Stimulated activated naive CD4-positive, alpha-beta T cell (primary cell): ENCODE measurements at regions not wholly inside any gene's neighbourhood (a gene's known extent, or its start where the extent isn't known, plus 50 kb on each side); places are given as distances from the start of the nearest gene placed in this dataset.

Experiments
- DNase-seq, 6 experiments: peaks; one replicate each; lab custom pipeline; 2025; lab: John Stamatoyannopoulos, UW

DNA sequence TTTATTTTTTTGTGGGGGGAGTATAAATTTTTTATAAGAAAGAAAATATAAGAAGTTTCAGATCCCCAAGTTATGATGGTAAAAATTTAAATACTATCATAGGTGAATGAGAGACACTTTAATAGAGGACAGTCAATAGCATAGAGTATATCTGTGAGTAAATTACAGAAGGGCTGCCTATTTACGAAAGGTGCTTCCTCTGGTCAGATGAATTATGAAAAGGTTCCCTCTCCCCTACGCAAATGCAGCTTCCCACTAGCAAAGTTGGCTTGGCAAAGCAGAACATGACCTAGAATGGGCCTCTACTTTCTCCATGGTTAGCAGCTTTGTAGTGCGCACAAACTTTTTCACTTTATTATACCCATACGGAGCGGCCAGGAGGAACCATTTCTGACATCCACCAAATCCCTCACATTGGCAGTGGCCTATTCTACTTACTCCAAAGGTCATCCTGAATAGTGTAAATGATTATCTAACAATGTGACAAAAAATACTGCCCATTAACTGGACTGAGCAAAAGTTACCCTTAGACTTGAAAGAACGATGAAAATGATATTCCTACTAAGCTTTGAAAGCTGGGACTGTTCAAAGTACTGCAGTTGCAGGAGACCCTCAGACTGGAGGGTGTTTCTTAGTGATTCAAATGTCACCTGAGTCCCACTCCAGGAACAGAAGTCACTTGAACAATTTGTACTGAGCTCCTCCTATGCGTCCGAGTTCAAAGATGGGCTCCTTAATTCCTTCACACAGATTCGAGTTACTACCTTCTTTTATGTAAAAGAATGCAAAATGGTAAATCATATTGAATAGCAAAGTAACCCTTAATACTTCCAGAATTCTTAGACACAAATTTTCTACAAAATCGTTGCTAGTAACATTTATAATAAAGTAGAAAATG is 148.5 kb downstream of the NOL4 start:
- no peak for DNase-seq

GRCh38 chr18:34061226-34061625 is 163.5 kb downstream of the NOL4 start:
- no peak for DNase-seq

DNA sequence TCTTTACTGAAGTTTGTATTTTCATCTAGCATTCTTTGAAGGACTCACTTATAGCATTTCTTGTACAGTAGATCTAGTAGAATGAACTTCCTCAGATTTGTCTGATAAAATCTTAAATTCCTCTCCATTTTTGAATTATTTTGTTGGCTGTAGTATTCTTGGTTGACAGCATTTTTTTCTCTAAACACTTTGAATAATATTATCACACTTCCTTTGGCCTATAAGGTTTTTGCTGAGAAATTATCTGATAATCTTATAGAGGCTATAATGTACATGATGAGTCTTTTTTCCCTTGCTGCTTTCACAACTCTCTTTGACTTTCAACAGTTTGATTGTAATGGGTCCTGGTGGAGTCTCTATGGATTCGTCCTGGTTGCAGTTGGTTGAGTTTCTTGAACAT is 169.5 kb downstream of the NOL4 start:
- DNase-seq = no peak

- no peak for DNase-seq
Observed at GRCh38 chr18:34050661-34051060, 174.1 kb downstream of the NOL4 start.

DNA sequence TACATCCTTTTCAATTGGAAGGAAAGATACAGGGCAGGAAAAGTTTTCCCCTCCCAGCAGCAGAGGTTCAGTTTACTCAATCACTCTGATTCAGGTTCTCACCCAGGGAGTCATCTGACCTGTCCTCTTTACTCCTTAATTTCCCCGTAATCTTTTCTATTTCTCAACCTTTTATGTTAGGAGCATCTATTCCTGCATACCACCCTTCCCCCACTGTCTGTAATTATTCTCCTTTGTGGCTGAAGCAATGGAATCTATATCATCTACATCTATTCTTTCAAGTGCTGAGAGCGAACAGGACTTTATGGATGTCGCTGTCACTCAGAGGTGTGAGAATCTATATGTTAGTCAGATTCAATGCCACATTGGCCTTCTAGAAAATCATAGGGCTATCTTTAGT is 175.2 kb downstream of the NOL4 start:
- DNase-seq = no peak

GRCh38 chr18:34048423-34048822 is 176.3 kb downstream of the NOL4 start:
- no peak for DNase-seq

DNA sequence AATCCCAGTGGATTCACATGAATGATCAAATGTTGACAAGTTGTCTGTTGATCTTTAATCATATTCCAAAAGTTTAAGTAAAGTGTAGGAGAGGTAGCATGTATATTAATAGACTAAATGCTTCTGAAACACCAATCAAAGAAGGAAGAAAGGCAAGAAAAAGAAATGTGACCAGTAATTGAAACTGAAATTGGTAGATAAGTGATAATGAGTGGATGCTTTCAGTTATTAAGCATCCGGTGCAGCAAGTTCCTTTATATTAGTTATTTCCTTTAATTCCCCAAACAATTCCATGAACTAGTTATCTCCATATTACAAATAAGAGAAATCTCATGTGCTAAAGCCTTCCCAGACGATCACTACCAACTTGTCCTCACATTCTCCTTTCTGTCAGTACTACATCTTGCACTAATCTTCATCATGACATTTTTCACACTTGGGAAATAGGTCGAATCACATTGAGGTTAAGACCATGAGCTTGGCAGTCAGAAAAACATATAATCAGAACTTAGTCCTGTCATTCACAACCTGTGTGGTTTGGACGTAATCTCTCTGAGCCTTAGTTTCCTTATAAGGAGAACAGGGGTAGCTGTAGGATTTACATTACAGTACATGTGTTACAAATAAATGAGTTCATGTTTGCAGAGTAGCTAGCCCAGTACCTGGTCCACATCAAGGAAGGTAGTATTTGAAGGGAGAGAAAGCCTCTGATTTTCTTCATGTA is 182.1 kb downstream of the NOL4 start:
- no peak for DNase-seq

DNA sequence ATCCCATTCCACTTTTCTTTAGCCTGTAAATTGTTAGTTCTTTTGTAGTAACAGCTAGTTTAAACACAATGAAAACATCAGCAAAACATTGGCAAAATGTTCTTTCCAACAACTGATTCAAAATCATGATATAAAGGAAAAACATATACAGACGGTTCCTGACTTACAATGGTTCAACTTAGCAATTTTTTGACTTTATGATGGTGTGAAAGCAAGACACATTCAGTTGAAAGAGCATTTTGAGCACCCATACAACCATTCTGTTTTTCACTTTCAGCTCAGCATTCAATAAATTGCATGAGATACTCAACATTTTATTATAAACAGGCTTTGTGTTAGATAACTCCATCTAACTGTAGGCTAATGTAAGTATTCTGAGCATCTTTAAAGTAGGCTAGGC is 185.1 kb downstream of the NOL4 start:
- no peak for DNase-seq

- DNase-seq = no peak
Observed at GRCh38 chr18:34039201-34039600, 185.5 kb downstream of the NOL4 start.

- no peak for DNase-seq
Observed at GRCh38 chr18:34038086-34038485, 186.6 kb downstream of the NOL4 start.

DNA sequence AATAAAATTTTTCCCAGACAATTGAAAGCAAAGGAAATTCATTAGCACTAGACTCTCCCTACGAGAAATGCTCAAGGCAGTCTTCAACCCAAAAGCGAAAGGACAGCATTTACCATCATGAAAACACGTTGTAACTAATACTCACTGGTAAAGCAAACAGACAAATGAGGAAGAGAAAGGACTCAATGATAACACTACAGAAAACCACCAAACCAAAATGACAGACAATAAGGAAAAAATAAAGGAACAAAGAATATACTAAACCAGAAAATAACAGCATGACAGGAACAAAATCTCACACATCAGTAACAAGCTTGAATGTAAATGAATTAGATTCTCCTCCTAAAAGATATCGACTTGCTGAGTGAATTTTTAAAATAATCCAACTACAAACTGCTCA is 190.7 kb downstream of the NOL4 start:
- DNase-seq = no peak

DNA sequence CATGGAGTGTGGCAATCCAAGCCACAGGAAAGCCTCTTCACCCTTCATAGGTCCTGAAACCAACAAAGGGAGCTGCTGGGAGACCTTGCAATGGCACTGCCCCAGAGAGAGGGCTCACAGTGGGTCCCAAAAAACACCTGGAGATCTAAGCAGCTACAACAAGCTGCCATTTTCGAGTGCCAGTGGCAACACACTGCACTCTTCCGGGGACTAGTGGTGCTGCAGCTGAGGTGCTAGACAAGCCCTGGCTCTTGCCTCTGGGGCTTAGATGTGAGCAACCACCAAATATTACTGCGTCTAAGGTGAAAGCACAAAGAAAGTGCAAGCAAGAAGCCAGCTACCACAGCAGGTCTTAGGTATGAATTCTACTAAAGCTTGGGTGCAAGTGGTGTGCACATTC is 192.9 kb downstream of the NOL4 start:
- no peak for DNase-seq

GRCh38 chr18:34028324-34028723 is 196.4 kb downstream of the NOL4 start:
- no peak for DNase-seq

- no peak for DNase-seq
Observed at GRCh38 chr18:34025191-34025801, 199.4 kb downstream of the NOL4 start.

GRCh38 chr18:34023471-34023870 is 201.2 kb downstream of the NOL4 start:
- no peak for DNase-seq

DNA sequence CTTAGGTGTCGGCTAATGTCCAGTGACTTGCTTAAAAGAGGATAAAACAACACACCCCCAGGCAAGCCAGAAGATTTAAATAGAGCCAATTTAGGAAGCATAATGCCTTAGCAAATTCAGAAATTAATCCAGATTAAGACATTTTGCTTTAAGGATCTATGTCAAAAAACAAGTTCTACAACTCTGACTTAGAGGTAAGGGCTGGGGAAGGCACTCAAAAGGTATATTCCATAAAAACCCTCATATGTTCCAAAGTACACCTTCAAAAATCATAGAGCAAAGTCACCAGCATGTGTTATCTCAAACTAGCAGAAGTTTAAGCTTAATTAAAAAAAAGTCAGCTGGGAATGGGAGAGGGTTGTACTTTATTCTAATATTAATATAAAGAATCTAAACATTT is 206.4 kb downstream of the NOL4 start:
- DNase-seq = no peak

DNA sequence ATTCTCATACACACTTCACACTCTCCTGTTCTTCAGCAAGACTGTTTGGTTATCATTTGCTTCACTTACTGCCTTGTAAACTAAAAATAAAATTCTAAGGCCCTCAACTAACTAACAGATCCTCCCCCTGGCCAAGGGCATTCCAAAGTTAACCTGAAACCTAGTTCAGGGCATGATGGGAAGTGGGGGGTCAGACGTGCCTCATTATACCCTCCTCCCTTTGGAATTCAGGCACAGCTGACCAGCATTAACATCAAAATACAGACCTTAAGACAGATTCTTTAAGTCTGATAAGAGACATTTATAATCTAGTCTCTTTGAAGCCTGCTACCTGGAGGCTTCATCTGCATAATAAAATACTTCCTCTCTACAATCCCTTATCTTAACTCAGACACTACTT is 221.0 kb downstream of the NOL4 start:
- no peak for DNase-seq

- DNase-seq = peak in 1 of 6 experiments; percentile 0
Observed at GRCh38 chr18:34002130-34002529, 222.6 kb downstream of the NOL4 start.

- no peak for DNase-seq
Observed at GRCh38 chr18:34001376-34001775, 223.3 kb downstream of the NOL4 start.

DNA sequence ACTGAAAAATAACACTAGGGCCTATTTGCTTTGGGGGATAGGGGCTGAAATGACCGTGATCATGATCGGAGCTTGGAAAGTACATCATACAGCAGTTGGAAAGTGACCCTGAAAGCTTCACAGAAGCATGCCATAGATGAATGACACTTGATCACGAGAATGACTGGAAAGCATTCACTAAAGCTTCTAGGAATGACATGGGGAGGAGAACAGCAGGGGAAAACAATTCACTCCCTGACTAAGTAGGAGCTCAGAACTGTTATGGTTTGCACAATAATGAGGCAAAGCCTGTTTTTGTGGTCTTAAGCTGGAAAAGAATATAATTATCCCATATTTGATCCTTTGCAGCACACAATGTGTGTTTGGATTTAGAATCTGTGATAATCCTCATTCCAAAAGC is 237.5 kb downstream of the NOL4 start:
- DNase-seq = no peak

GRCh38 chr18:33983126-33983525 is 241.6 kb downstream of the NOL4 start:
- DNase-seq = no peak

- no peak for DNase-seq
Observed at GRCh38 chr18:33960417-33960816, 264.3 kb downstream of the NOL4 start.

DNA sequence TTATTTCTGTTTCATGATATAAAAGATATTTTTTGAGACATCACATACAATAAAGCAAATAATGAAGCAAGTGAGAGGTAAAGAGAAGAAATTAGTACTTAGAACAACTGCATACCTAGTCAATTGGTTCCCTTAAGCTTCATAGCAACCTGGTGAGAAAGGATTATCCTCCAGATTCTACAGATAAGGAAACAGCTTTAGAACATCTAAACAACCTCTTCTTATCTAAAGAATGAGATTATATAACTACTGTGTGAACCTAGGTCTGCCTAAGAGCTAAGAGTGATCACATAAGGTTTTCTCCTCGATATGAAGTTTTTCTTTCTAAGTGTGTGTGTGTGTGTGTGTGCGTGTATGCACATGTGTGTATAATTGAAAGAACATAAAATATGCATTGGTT is 265.1 kb downstream of the NOL4 start:
- no peak for DNase-seq
